Liver (tissue), 3 donors: ENCODE measurements at regions not wholly inside any gene's neighbourhood (a gene's known extent, or its start where the extent isn't known, plus 50 kb on each side); places are given as distances from the start of the nearest gene placed in this dataset.

Experiments used
- CTCF ChIP-seq: fragments of 150-350 bp; IDR thresholded peaks from 2 replicates; pipeline ENCODE4 v1.5.1; 2017; ENCODE audit warnings: improper control_type of control experiment, low read depth, low read length; ENCODE audit not compliant: missing input control
- FOXA1 ChIP-seq: IDR thresholded peaks from 2 replicates; pipeline ENCODE4 v1.6.1; 2016; ENCODE audit warnings: antibody characterized with exemption
- GABPA ChIP-seq, 2 donors: IDR thresholded peaks in 1 of 2; conservative IDR thresholded peaks in 1 of 2; 2 replicates each; pipeline ENCODE4 v1.6.1; 2016; ENCODE audit warnings: antibody characterized with exemption in 2 of 2, mild to moderate bottlenecking in 1 of 2, moderate library complexity in 1 of 2
- HNF4G ChIP-seq: IDR thresholded peaks from 2 replicates; pipeline ENCODE4 v1.6.1; 2016; ENCODE audit warnings: antibody characterized with exemption
- MAX ChIP-seq: IDR thresholded peaks from 2 replicates; pipeline ENCODE4 v1.6.1; 2016; ENCODE audit warnings: antibody characterized with exemption
- NR2F2 ChIP-seq: IDR thresholded peaks from 2 replicates; pipeline ENCODE4 v1.6.1; 2016; ENCODE audit warnings: antibody characterized with exemption
- REST ChIP-seq: IDR thresholded peaks from 2 replicates; pipeline ENCODE4 v1.6.1; 2016; ENCODE audit warnings: antibody characterized with exemption, mild to moderate bottlenecking
- SP1 ChIP-seq: IDR thresholded peaks from 2 replicates; pipeline ENCODE4 v1.6.1; 2018; ENCODE audit warnings: antibody characterized with exemption, mild to moderate bottlenecking
- donor health status: healthy.
- donor health status: healthy.

GRCh38 chr4:186942758-186943377 lies 219.2 kb upstream of the FAT1 start:
- TF ChIP-seq REST (no peak), NR2F2 (no peak), CTCF (no peak), SP1 (no peak), GABPA (IDR thresholded peaks at IDR 0.05 in 1 of 2, conservative IDR thresholded peaks at IDR 0.05 in 1 of 2) (no peak), HNF4G (no peak), FOXA1 (no peak), MAX (no peak)
